MV-4-11 (cell line): ENCODE measurements at regions not wholly inside any gene's neighbourhood (a gene's known extent, or its start where the extent isn't known, plus 50 kb on each side); places are given as distances from the start of the nearest gene placed in this dataset.

ENCODE experiments used
- DNase-seq: peaks from one replicate; lab custom pipeline; 2025; lab: John Stamatoyannopoulos, UW

DNA sequence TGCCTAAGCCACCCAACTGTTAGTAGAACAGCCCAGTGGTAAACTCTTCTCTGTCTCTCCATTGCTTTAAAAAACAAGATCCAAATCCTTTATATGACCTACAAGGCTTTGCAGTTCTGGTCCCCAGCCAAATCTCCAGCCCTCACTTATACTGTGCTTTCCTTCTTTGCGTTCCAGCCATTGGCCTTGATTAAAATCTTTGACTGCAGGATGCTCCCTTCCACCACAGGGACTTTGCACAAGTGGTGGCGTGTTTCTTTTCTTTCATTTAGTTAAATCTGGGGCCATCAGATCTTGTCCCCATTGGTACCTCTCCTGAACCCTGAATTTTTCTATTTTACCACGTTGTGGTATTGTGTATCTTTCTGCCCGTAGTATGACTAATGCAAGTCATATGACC lies 183.7 kb downstream of the VRK1 start:
- DNase-seq, result no peak

GRCh38 chr14:96986256-96987085 lies 189.3 kb downstream of the VRK1 start:
- no peak for DNase-seq

DNA sequence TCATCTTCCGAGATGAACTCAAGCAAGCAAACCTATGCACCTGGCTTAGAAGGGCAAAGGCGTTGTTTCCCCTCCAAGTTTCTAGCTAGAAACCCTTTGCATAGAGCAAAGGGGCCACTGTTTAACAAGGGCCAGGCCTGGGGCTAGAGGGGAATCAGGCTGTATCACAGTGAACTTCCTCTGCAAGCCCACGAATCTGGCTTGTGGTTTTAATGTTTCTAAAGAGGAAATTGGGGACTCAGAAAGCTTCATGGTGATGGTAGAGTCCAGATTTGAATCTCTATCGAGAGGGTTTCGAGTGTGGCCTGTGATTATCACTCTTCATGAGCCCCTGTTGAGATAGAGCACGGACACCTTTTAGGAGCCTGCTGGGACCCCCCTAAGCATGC lies 189.9 kb downstream of the VRK1 start:
- DNase-seq, result peak; percentile 66

- DNase-seq, result no peak
These were observed 190.6 kb downstream of the VRK1 start for GRCh38 chr14:96987771-96988170.

DNA sequence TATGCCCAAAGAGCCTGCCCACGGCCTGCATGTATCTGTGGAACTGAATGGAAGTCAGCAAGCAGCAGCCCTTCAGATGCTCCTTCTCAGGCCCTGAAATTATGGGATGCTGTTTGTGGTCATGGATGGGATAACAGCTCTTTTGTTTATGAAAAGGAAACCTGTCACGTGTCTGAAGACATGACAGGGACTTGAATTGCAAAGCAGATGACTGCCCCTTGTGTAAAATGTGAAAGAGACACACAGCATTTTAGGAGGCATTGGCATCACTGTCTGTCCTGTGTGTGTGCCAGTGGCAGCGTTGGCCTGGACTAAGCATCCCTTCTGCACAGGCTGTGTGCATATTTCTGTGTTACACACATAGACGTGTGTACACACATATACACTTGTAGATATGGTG lies 192.1 kb downstream of the VRK1 start:
- DNase-seq, result no peak

- peak; percentile 76 for DNase-seq
These were observed 194.0 kb downstream of the VRK1 start for GRCh38 chr14:96991226-96991625.

GRCh38 chr14:96994999-96995398 lies 197.8 kb downstream of the VRK1 start:
- DNase-seq, result no peak

DNA sequence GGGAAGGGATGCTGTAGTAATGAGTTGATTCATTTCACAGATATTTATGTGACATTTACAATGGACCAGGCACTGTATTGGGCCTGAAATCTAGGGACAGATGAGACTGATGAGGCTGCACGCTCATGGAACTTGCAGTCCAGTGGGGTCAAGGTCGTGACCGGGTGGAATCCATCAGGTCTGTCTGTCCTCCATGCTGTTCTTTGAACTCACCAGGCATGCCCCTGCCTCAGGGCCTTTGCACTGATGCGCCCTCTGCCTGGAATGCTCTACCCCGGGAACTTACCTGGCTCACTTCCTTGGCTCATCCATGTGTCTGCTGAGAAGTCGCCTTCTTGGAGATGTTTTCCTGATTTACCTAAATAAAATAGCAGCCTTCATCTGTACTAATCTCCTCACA lies 200.1 kb downstream of the VRK1 start:
- DNase-seq, result no peak

GRCh38 chr14:96997996-96998395 lies 200.8 kb downstream of the VRK1 start:
- no peak for DNase-seq

GRCh38 chr14:96999654-97000155 lies 202.5 kb downstream of the VRK1 start:
- DNase-seq, result peak; percentile 71

- no peak for DNase-seq
These were observed 205.3 kb downstream of the VRK1 start for GRCh38 chr14:97002454-97002853.

- DNase-seq, result no peak
These were observed 208.8 kb downstream of the VRK1 start for GRCh38 chr14:97005934-97006333.

GRCh38 chr14:97010491-97011160 lies 213.4 kb downstream of the VRK1 start:
- DNase-seq, result no peak

GRCh38 chr14:97013878-97014277 lies 216.7 kb downstream of the VRK1 start:
- DNase-seq, result no peak

- peak; percentile 74 for DNase-seq
These were observed 223.8 kb downstream of the VRK1 start for GRCh38 chr14:97021001-97021400.

DNA sequence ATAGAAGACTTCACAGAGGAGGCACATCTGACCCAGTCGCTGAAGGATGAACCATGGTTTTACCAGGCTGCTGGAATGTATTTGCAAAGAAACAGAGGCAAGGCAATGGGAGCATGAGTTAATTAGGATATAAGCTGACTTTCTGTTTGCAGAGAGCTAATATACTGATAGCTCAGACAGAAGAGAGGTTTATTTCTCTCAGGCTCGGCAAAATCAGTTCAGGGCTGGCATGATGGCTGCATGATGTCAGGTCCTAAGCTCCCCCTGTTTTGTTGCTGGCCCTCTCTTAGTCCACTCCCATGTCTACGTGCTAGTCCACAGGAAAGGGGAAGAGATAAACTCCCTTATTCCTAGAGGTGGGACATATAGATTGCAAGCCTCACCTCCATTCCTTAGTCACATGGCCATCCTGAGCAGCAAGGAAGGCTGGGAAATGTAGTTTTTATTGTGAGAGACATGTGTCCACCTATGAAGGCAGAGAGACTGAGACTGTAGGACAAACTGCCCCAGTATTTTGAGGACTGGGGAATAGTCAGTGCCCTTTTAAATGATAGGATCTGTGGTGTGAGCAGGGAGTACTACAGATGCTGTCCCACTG lies 224.5 kb downstream of the VRK1 start:
- DNase-seq, result no peak

GRCh38 chr14:97022741-97023140 lies 225.6 kb downstream of the VRK1 start:
- DNase-seq, result no peak

GRCh38 chr14:97023871-97024270 lies 226.7 kb downstream of the VRK1 start:
- DNase-seq, result no peak

DNA sequence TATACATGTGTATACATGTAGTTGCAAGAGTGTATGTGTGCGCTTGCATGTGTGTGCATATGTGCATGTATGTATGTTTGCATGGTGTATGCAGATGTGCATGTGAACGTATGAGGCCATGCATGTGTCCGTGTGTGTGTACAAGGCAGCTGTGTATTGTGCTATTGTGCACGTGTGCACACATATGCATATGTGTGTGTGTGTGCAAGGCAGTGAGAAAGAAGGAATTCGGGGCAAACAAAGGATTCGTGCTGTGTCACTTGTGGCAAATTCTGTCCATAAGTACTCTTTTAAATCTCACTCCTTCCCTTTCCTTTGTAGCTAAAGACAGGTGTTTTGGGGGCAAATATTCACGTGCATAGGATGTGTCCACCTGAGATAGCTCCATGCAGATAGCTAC lies 227.1 kb downstream of the VRK1 start:
- DNase-seq, result no peak

- DNase-seq, result no peak
These were observed 228.5 kb downstream of the VRK1 start for GRCh38 chr14:97025722-97026121.

GRCh38 chr14:97027256-97027999 lies 230.2 kb downstream of the VRK1 start:
- no peak for DNase-seq

GRCh38 chr14:97028382-97028781 lies 231.2 kb downstream of the VRK1 start:
- DNase-seq, result peak; percentile 53
